Naive thymus-derived CD8-positive, alpha-beta T cell (primary cell): ENCODE measurements at regions not wholly inside any gene's neighbourhood (a gene's known extent, or its start where the extent isn't known, plus 50 kb on each side); places are given as distances from the start of the nearest gene placed in this dataset.
"Not testable (repeated sequence)": the region's sequence is repeated elsewhere in the genome, so short reads cannot be mapped to it uniquely, and the experiment has no call there.

Experiments used
- ATAC-seq, 2 donors: fragments of 150-1000 bp; cut with Tn5 transposase in 1 of 2; sonication (Bioruptor Pico), chemical (Tn5 transposase) in 1 of 2; 1 replicate in 1 of 2; 2 replicates in 1 of 2; pipeline ENCODE4 v1.10.0; 2021; ENCODE audit warnings: mild to moderate bottlenecking in 2 of 2, moderate library complexity in 2 of 2
- POLR2A ChIA-PET: fragments of 350-600 bp; sonication (Branson Sonifier 250); formaldehyde crosslinking; loops from one replicate; lab custom pipeline; 2021; ENCODE audit warnings: antibody characterized with exemption; lab: Charles Lee
- DNase-seq, 10 donors: peaks; one replicate each; pipeline versions ENCODE4 v3.0.0 to v3.0.0-alpha.2; 2020 to 2022
- H3K27ac Mint-ChIP-seq, 10 donors: one replicate each; pipeline ENCODE4 v1.8.0; 2020 to 2022; ENCODE audit warnings: mild to moderate bottlenecking in 10 of 10, mixed read lengths in 10 of 10, moderate library complexity in 4 of 10, inconsistent platforms in 1 of 10
- H3K27me3 Mint-ChIP-seq, 5 donors: one replicate each; pipeline ENCODE4 v1.8.0; 2021 to 2022; ENCODE audit warnings: mixed read lengths in 5 of 5
- H3K36me3 Mint-ChIP-seq, 3 donors: one replicate each; pipeline ENCODE4 v1.8.0; 2020 to 2022; ENCODE audit warnings: mixed read lengths in 3 of 3, mild to moderate bottlenecking in 2 of 3, inconsistent platforms in 1 of 3
- H3K4me1 Mint-ChIP-seq, 4 donors: one replicate each; pipeline ENCODE4 v1.8.0; 2021 to 2022; ENCODE audit warnings: mixed read lengths in 4 of 4
- H3K4me3 Mint-ChIP-seq, 10 donors: one replicate each; pipeline ENCODE4 v1.8.0; 2020 to 2022; ENCODE audit warnings: mild to moderate bottlenecking in 10 of 10, mixed read lengths in 10 of 10, moderate library complexity in 6 of 10, inconsistent platforms in 1 of 10
- H3K9me3 Mint-ChIP-seq, 9 donors: one replicate each; pipeline ENCODE4 v1.8.0; 2020 to 2022; ENCODE audit warnings: mixed read lengths in 9 of 9, mild to moderate bottlenecking in 3 of 9, inconsistent platforms in 1 of 9, moderate library complexity in 1 of 9

- H3K4me1 Mint-ChIP-seq = no peaks in the 10 kb centered on the region
- ATAC-seq = no peak
- no peak overlapping the region for H3K4me3 Mint-ChIP-seq
- peaks cover 0 to 4% (median 2%) of the 10 kb centered on the region in 3 donors for H3K36me3 Mint-ChIP-seq
- H3K27me3 Mint-ChIP-seq = no peaks in the 10 kb centered on the region
- POLR2A ChIA-PET = no interaction called here
- no peaks in the 10 kb centered on the region for H3K9me3 Mint-ChIP-seq
- no peak overlapping the region for H3K27ac Mint-ChIP-seq
- no peak for DNase-seq
These were observed 64.7 kb upstream of the TNIK start for GRCh38 chr3:171524921-171525310.

GRCh38 chr3:171522651-171523050 lies 62.4 kb upstream of the TNIK start:
- H3K4me3 Mint-ChIP-seq = no peak overlapping the region
- POLR2A ChIA-PET = no interaction called here
- ATAC-seq = no peak

GRCh38 chr3:171519423-171519822 lies 59.2 kb upstream of the TNIK start:
- H3K4me1 Mint-ChIP-seq, H3K36me3 Mint-ChIP-seq, POLR2A ChIA-PET, H3K27me3 Mint-ChIP-seq, ATAC-seq, H3K4me3 Mint-ChIP-seq, H3K27ac Mint-ChIP-seq, DNase-seq, H3K9me3 Mint-ChIP-seq: not testable (repeated sequence)

More at GRCh38 chr3:171522651-171523050, 62.4 kb upstream of the TNIK start:
- peaks cover 0 to 4% (median 2%) of the 10 kb centered on the region in 3 donors for H3K36me3 Mint-ChIP-seq
- H3K27me3 Mint-ChIP-seq = peaks cover 0 to 3% (median 0%) of the 10 kb centered on the region in 5 donors
- no peaks in the 10 kb centered on the region for H3K4me1 Mint-ChIP-seq
- no peak for DNase-seq
- H3K9me3 Mint-ChIP-seq = peaks cover 0 to 2% (median 0%) of the 10 kb centered on the region in 9 donors
- no peak overlapping the region for H3K27ac Mint-ChIP-seq

- no peaks in the 10 kb centered on the region for H3K4me1 Mint-ChIP-seq
- ATAC-seq (no peak), DNase-seq (no peak)
- H3K36me3 Mint-ChIP-seq = no peaks in the 10 kb centered on the region
- POLR2A ChIA-PET = no interaction called here
- H3K27ac Mint-ChIP-seq = no peak overlapping the region
- no peak overlapping the region for H3K4me3 Mint-ChIP-seq
- H3K9me3 Mint-ChIP-seq = peaks cover 0 to 5% (median 0%) of the 10 kb centered on the region in 9 donors
- peaks cover 0 to 3% (median 0%) of the 10 kb centered on the region in 5 donors for H3K27me3 Mint-ChIP-seq
These were observed 56.6 kb upstream of the TNIK start for GRCh38 chr3:171516765-171517164.

DNA sequence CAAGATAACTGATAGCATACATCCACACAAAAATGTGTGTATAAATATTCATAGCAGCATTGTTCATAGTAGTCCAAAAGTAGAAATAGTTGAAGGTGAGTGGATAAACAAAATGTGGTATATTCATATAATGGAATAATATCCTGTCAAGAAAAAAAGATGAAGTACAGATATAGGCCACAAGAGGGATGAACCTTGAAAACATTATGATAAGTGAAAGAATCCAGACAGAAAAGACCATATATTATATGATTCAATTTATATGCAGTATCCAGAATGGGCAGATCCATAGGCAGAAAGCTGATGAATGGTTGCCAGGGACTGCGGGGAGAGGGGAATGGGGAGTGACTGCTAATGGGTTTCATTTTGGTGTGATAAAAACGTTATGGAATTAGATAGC lies 54.3 kb upstream of the TNIK start:
- H3K27me3 Mint-ChIP-seq = peaks cover 0 to 3% (median 0%) of the 10 kb centered on the region in 5 donors
- POLR2A ChIA-PET = no interaction called here
- no peak for DNase-seq

DNA sequence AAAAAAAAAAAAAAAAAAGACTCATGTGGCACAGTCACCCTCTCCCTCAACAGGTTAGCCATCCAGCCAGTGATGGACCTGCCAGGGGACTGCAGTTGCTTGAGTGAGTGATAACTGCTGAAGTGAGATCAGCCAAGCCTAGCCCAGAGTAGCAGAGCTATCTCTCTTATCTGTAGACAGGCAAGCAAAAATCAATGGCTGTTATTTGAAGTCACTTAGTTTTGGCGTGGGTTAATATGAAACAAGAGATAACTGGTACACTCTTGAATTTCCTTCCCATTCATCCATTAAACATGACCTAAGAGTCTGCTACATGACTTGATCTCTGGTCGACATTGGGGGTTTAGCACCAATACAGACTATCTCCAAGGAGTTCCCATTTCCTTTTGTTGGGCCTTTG lies 51.2 kb upstream of the TNIK start:
- DNase-seq (no peak), ATAC-seq (no peak)
- no peaks in the 10 kb centered on the region for H3K4me1 Mint-ChIP-seq
- no peaks in the 10 kb centered on the region for H3K36me3 Mint-ChIP-seq
- peaks cover 0 to 2% (median 0%) of the 10 kb centered on the region in 9 donors for H3K9me3 Mint-ChIP-seq
- POLR2A ChIA-PET = interaction anchor here (1.5 kb wide), 1 partner anchor 12 kb away, joined by 4 read pairs; no protein-coding TSS in a partner anchor
- no peak overlapping the region for H3K27ac Mint-ChIP-seq
- H3K27me3 Mint-ChIP-seq = no peaks in the 10 kb centered on the region
- H3K4me3 Mint-ChIP-seq = no peak overlapping the region

More for the DNA sequence above, 54.3 kb upstream of the TNIK start:
- H3K36me3 Mint-ChIP-seq = no peaks in the 10 kb centered on the region
- no peak overlapping the region for H3K4me3 Mint-ChIP-seq
- H3K4me1 Mint-ChIP-seq = no peaks in the 10 kb centered on the region
- H3K9me3 Mint-ChIP-seq = peaks cover 0 to 5% (median 0%) of the 10 kb centered on the region in 9 donors
- H3K27ac Mint-ChIP-seq = no peak overlapping the region
- no peak for ATAC-seq
